Epithelial cell of esophagus (primary cell): ENCODE measurements at regions not wholly inside any gene's neighbourhood (a gene's known extent, or its start where the extent isn't known, plus 50 kb on each side); places are given as distances from the start of the nearest gene placed in this dataset.

Experiments used
- DNase-seq: peaks from one replicate; pipeline ENCODE4 v3.0.0; 2010; ENCODE audit warnings: low read depth
- H3K4me3 ChIP-seq: 2 replicates; pipeline ENCODE4 v1.5.1; 2011; ENCODE audit warnings: mild to moderate bottlenecking, low read length, control low read depth
- CTCF ChIP-seq: IDR thresholded peaks from 2 replicates; pipeline ENCODE4 v1.5.1; 2011; ENCODE audit warnings: low read depth, mild to moderate bottlenecking, low read length, control low read depth, inconsistent platforms; ENCODE audit not compliant: insufficient read depth; ENCODE audit errors: missing control alignments

- TF ChIP-seq CTCF: no peak
- H3K4me3 ChIP-seq: no peak overlapping the region
- no peak for DNase-seq
These were observed 86.3 kb upstream of the LRRTM4 start for GRCh38 chr2:77608510-77608909.

- DNase-seq: no peak
- H3K4me3 ChIP-seq: no peak overlapping the region
- TF ChIP-seq CTCF: no peak
These were observed 107.4 kb upstream of the LRRTM4 start for GRCh38 chr2:77629539-77629938.

GRCh38 chr2:77631007-77631406 lies 108.8 kb upstream of the LRRTM4 start:
- no peak for TF ChIP-seq CTCF
- no peak overlapping the region for H3K4me3 ChIP-seq
- DNase-seq: no peak

- TF ChIP-seq CTCF: no peak
- no peak overlapping the region for H3K4me3 ChIP-seq
- DNase-seq: no peak
These were observed 111.4 kb upstream of the LRRTM4 start for GRCh38 chr2:77633601-77634000.

- H3K4me3 ChIP-seq: no peak overlapping the region
- DNase-seq: no peak
- no peak for TF ChIP-seq CTCF
These were observed 118.7 kb upstream of the LRRTM4 start for GRCh38 chr2:77640924-77641323.

- H3K4me3 ChIP-seq: no peak overlapping the region
- DNase-seq: no peak
- no peak for TF ChIP-seq CTCF
These were observed 120.2 kb upstream of the LRRTM4 start for GRCh38 chr2:77642339-77642738.

GRCh38 chr2:77649856-77650255 lies 127.7 kb upstream of the LRRTM4 start:
- no peak for TF ChIP-seq CTCF
- DNase-seq: no peak
- no peak overlapping the region for H3K4me3 ChIP-seq
